BLaER1 (cell line): ENCODE measurements at regions not wholly inside any gene's neighbourhood (a gene's known extent, or its start where the extent isn't known, plus 50 kb on each side); places are given as distances from the start of the nearest gene placed in this dataset.

ENCODE experiments used
- H3K27ac ChIP-seq: shearing (Covaris generic); formaldehyde crosslinking; 2 replicates; pipeline ENCODE4 v1.8.1; 2022
- H3K27me3 ChIP-seq: shearing (Covaris generic); formaldehyde crosslinking; 2 replicates; pipeline ENCODE4 v1.8.1; 2022
- H3K36me3 ChIP-seq: shearing (Covaris generic); formaldehyde crosslinking; 2 replicates; pipeline ENCODE4 v1.8.1; 2022
- H3K4me1 ChIP-seq: shearing (Covaris generic); formaldehyde crosslinking; 2 replicates; pipeline ENCODE4 v1.8.1; 2022
- H3K4me2 ChIP-seq: shearing (Covaris generic); formaldehyde crosslinking; 2 replicates; pipeline ENCODE4 v1.8.1; 2022
- H3K4me3 ChIP-seq: shearing (Covaris generic); formaldehyde crosslinking; 2 replicates; pipeline ENCODE4 v1.8.1; 2022
- H3K9ac ChIP-seq: shearing (Covaris generic); formaldehyde crosslinking; 2 replicates; pipeline ENCODE4 v1.8.1; 2022
- H3K9me3 ChIP-seq: shearing (Covaris generic); formaldehyde crosslinking; 2 replicates; pipeline ENCODE4 v1.8.1; 2022
- H4K20me1 ChIP-seq: shearing (Covaris generic); formaldehyde crosslinking; 2 replicates; pipeline ENCODE4 v1.8.1; 2022
- Cebpa-rat ChIP-seq: shearing (Covaris generic); IDR thresholded peaks from 2 replicates; pipeline ENCODE4 v1.8.1; 2022

DNA sequence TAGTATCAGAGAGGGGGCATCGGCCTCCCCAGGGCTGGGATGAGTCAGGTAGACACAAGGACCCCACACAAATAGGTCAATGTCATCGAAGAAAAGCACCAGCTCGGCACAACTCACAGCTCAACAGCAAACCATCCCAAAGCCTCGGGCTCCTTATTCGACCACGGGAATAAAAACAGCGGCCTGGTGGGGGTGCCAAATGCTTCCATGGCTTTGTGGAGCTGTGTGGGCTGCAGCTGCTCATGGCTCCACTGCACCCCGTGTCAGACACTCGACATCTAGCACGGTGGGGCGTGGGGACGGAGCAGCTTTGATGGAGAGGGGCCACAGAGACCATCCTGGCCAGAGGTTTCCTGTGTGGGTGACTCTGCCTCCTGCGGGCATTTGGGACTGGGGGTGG lies 212.5 kb upstream of the SOX1 start:
- H3K4me1 ChIP-seq: peaks cover 5% of the 10 kb centered on the region; the same call in 1 of the 2 replicates
- no peak overlapping the region for H3K27ac ChIP-seq
- H3K9me3 ChIP-seq: no peaks in the 10 kb centered on the region
- no peak overlapping the region for H3K9ac ChIP-seq
- no peaks in the 10 kb centered on the region for H3K36me3 ChIP-seq
- H4K20me1 ChIP-seq: no peaks in the 10 kb centered on the region
- no peak for TF ChIP-seq Cebpa-rat
- H3K4me3 ChIP-seq: no peak overlapping the region
- H3K27me3 ChIP-seq: no peaks in the 10 kb centered on the region
- H3K4me2 ChIP-seq: no peak overlapping the region

DNA sequence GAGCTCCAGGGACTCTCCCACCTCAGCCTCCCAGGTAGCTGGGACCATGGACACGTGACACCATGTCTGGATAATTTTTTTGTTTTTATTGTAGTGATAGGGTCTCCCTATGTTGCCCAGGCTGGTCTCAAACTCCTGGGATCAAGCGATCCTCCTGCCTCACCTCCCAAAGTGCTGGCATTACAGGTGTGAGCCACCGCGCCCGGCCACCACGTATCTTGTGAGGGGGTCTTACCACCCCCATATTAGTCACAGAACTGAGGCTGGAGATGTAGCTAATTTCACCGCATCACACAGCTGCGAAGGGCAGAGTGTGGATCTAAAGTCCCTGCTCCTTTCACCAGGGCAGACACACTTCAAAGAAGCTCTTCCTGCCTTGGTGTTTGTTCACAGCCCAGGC lies 211.8 kb upstream of the SOX1 start:
- H3K4me1 ChIP-seq: no peaks in the 10 kb centered on the region; the same call in 1 of the 2 replicates
- H3K36me3 ChIP-seq: no peaks in the 10 kb centered on the region
- H3K27me3 ChIP-seq: no peaks in the 10 kb centered on the region
- H3K9ac ChIP-seq: no peak overlapping the region
- no peaks in the 10 kb centered on the region for H3K9me3 ChIP-seq
- H3K4me3 ChIP-seq: no peak overlapping the region
- TF ChIP-seq Cebpa-rat: no peak
- H3K27ac ChIP-seq: no peak overlapping the region
- no peaks in the 10 kb centered on the region for H4K20me1 ChIP-seq
- H3K4me2 ChIP-seq: no peak overlapping the region

DNA sequence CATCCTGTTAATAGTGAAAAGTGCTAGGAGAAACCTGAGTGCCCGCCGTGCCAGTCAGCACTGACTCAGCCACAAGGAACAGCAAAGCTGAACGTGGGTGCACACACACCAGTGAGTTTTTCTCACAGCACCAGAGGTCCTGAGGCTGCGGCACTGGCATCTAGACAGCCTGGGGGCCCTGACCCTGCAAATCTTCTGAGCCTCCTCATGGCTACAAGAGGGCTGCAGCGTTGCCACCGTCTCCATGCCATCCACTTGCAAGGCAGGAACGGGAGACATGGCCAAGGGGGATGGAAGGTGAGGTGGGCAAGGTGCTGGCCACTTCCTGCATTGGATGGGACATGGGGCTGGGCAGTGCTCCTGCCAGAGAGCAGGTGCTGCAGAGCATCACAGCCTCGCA lies 211.2 kb upstream of the SOX1 start:
- Histone ChIP-seq H3K9me3 (no peaks in the 10 kb centered on the region), H3K27ac (no peak overlapping the region), H3K4me2 (no peak overlapping the region), H3K9ac (no peak overlapping the region), H3K4me1 (no peaks in the 10 kb centered on the region; the same call in 1 of the 2 replicates), H4K20me1 (no peaks in the 10 kb centered on the region), H3K36me3 (no peaks in the 10 kb centered on the region), H3K4me3 (no peak overlapping the region), H3K27me3 (no peaks in the 10 kb centered on the region)
- TF ChIP-seq Cebpa-rat: no peak

DNA sequence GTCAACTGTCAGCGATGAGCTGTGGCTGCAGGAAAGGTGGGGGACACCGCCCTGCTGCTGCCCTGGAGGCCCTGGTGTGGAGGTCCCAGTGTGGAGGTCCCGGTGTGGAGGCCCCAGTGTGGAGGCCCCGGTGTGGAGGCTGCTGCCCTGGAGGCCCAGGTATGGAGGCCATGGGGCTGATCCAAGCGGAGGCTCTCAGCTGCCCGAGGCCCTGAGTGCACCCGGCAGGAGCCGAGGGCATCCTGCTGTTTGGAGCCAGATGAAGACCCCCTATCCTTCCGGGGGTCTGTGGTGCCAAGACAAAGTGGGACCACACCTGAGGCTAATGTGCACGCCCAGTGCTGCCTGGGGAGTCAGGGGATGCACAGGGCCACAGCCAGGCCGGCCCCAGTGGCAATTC lies 210.4 kb upstream of the SOX1 start:
- Histone ChIP-seq H4K20me1 (no peaks in the 10 kb centered on the region), H3K9me3 (no peaks in the 10 kb centered on the region), H3K9ac (no peak overlapping the region), H3K4me2 (no peak overlapping the region), H3K4me3 (no peak overlapping the region), H3K27me3 (no peaks in the 10 kb centered on the region), H3K36me3 (no peaks in the 10 kb centered on the region), H3K27ac (no peak overlapping the region), H3K4me1 (peaks cover under 1% of the 10 kb centered on the region)
- no peak for TF ChIP-seq Cebpa-rat

DNA sequence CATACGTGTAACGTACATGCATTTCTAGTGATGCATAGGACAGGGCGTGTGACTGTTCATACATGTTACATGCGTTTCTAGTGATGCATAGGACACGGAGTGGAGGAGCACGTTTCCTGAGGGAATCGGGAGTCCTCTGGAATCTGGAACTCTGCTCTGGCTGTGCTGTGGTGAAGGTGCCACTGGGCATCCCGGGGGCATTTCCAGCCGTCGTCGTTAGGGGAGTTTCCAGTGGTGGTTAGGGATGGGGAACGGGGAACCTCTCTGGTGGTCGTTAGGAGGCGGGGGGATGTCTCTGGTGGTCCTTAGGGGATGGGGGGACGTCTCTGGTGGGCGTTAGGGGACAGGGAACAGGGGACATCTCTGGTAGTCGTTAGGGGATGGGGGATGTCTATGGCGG lies 209.6 kb upstream of the SOX1 start:
- Histone ChIP-seq H4K20me1 (no peaks in the 10 kb centered on the region), H3K9ac (no peak overlapping the region), H3K4me2 (no peak overlapping the region), H3K27me3 (no peaks in the 10 kb centered on the region), H3K4me3 (no peak overlapping the region), H3K9me3 (no peaks in the 10 kb centered on the region), H3K27ac (no peak overlapping the region), H3K36me3 (no peaks in the 10 kb centered on the region), H3K4me1 (peaks cover 7% of the 10 kb centered on the region)
- TF ChIP-seq Cebpa-rat: no peak

DNA sequence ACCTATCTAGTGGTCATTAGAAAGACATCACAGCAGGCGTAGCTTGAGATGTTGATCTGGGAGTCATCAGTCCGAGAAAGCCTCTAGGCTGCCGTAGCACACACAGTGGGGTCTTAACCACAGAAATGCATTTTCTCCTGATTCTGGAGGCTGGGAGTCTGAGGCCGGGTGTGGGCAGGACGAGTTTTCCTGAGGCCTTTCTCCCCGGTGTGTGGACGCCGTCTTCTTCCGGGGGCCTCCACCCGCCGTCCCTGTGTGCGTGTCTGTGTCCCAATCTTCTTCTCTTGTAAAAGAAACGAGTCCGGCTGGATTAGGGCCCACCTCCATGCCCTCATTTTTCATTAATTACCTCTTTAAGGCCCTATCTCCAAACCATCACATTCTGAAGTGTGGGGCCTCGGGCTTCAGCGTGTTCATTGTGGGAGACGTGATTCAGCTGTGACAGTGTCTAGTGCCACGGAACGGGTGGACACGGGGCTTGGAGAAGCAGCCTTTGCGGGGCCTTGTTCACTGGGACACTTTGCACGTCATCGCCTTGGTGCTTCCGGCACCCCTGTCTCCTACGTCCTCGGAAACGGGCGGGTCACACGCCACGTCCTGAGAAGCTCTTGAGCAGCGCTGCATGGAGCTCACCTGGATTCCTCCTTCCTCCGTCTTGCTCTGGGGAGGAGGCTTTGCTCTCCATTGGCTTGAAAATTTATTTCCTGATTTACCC lies 208.9 kb upstream of the SOX1 start:
- peaks cover 7% of the 10 kb centered on the region for H3K4me1 ChIP-seq
- no peak for TF ChIP-seq Cebpa-rat
- no peaks in the 10 kb centered on the region for H3K9me3 ChIP-seq
- no peak overlapping the region for H3K4me3 ChIP-seq
- no peak overlapping the region for H3K4me2 ChIP-seq
- no peak overlapping the region for H3K9ac ChIP-seq
- H3K36me3 ChIP-seq: no peaks in the 10 kb centered on the region
- H3K27me3 ChIP-seq: no peaks in the 10 kb centered on the region
- H4K20me1 ChIP-seq: no peaks in the 10 kb centered on the region
- no peak overlapping the region for H3K27ac ChIP-seq

DNA sequence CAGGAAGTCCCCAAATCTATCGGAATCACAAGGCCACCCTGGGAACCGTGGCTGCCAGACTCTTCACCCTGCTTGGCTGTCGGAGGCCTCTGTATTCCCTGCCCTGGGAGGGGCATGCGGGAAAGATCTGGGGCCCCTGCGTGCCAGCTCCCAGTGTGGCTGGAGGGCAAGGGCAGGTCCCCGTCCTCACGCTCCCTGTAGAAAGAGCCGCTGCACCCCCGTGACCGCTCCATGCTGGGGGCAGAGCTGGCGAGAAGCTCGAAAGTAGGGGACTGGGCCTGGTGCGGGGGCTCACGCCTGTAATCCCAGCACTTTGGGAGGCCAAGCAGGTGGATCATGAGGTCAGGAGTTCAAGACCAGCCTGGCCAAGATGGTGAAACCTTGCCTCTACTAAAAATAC lies 208.4 kb upstream of the SOX1 start:
- Histone ChIP-seq H4K20me1 (no peaks in the 10 kb centered on the region), H3K9me3 (no peaks in the 10 kb centered on the region), H3K4me3 (no peak overlapping the region), H3K9ac (no peak overlapping the region), H3K4me1 (peaks cover 7% of the 10 kb centered on the region), H3K27ac (no peak overlapping the region), H3K36me3 (no peaks in the 10 kb centered on the region), H3K27me3 (no peaks in the 10 kb centered on the region), H3K4me2 (no peak overlapping the region)
- no peak for TF ChIP-seq Cebpa-rat

DNA sequence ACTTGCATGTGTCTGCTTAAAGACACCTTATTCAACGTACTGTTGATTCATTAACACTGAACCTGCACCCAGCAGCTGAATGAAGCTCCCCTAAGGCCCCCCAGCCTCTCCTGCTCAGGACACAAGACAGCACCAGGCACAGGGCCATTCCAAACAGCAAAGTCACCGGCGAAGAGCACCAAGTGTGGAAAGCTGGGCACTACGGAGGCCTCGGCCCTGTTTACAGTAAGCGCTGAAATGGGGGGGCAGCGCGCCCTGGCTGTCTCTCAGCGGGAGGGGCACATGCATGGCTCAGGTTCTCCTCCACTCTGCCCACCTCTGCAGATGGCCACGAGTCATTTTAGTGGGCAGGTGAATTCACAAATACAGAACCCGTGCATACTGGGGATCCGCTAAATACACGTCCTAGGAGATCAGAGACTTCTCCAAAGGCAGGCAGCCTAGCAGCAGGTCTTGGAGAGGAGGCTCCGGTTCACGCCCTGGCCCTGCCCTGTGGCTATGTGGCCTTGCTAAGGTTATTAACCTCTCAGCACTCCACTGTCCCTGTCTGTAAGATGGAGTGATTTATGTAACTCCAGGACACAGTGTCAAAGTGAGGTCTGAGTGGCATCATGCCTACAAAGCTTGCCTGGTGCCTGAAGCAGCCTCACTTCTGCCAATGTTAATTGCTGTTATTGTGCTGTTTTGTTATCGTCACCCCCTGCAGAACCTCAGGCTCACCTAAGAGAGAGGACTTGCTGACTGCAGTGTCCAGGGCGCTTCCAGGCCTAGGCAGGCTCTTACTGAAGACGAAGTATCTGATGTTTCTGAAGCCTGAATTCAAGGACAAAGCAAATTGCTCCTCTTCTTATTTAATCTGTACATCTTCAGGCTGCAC lies 207.4 kb upstream of the SOX1 start:
- Histone ChIP-seq H3K27ac (no peak overlapping the region), H4K20me1 (no peaks in the 10 kb centered on the region), H3K4me2 (peak overlapping the region; percentile 33; the same call in 1 of the 2 replicates), H3K27me3 (no peaks in the 10 kb centered on the region), H3K9me3 (no peaks in the 10 kb centered on the region), H3K9ac (no peak overlapping the region), H3K36me3 (no peaks in the 10 kb centered on the region), H3K4me1 (peaks cover 7% of the 10 kb centered on the region), H3K4me3 (no peak overlapping the region)
- TF ChIP-seq Cebpa-rat: no peak

DNA sequence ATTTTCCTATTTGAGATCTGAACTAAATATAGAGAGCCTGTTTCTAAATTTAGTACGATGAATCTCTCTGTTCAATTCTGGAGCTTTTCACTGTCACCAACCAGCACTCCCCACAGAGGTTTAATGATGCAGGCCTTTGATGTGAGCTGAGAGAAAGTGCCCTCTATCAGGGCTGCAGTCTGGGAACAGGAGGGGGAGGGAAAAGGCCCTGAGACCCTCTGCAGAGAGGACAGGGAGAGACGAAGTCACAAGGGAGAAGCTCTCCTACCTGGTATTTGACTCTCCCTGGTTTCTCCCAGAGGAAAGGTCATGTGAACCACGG lies 206.8 kb upstream of the SOX1 start:
- peak overlapping the region; percentile 33; the same call in 1 of the 2 replicates for H3K4me2 ChIP-seq
- H3K4me1 ChIP-seq: peaks cover 7% of the 10 kb centered on the region
- no peak for TF ChIP-seq Cebpa-rat
- H3K27me3 ChIP-seq: no peaks in the 10 kb centered on the region
- H3K4me3 ChIP-seq: no peak overlapping the region
- no peak overlapping the region for H3K9ac ChIP-seq
- no peaks in the 10 kb centered on the region for H3K36me3 ChIP-seq
- H3K9me3 ChIP-seq: no peaks in the 10 kb centered on the region
- H4K20me1 ChIP-seq: no peaks in the 10 kb centered on the region
- no peak overlapping the region for H3K27ac ChIP-seq

DNA sequence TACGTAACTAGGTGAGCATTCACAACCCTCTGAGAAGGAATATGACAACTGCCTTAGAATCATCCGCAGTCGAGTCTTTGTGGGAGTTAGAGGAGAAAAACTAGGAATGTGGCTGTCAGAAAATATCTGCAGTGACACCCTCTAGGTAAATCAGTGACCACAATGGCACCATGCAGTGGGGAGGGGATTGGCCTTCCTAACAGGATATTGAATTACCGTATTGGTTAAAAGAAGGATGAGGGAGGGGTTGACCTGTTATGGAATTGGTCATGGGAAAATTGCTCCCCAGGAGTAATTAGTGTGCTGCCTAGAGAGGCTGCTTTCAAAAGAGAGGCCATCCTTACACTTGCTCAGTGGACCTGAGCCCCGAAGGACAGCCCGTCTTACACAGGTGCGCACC lies 205.6 kb upstream of the SOX1 start:
- Histone ChIP-seq H3K9me3 (no peaks in the 10 kb centered on the region), H3K27ac (no peak overlapping the region), H3K36me3 (no peaks in the 10 kb centered on the region), H3K9ac (no peak overlapping the region), H4K20me1 (no peaks in the 10 kb centered on the region), H3K27me3 (no peaks in the 10 kb centered on the region), H3K4me3 (no peak overlapping the region), H3K4me1 (peaks cover 7% of the 10 kb centered on the region), H3K4me2 (peak overlapping the region; percentile 12; the same call in 1 of the 2 replicates)
- no peak for TF ChIP-seq Cebpa-rat
